CD4-positive, alpha-beta T cell treated with Interleukin-4 for 4 hours (primary cell): ENCODE measurements at regions not wholly inside any gene's neighbourhood (a gene's known extent, or its start where the extent isn't known, plus 50 kb on each side); places are given as distances from the start of the nearest gene placed in this dataset.

Experiments
- DNase-seq: peaks from one replicate; pipeline ENCODE4 v3.0.0-alpha.2; 2020

GRCh38 chr15:25501828-25502446 lies 63.1 kb upstream of the UBE3A start:
- DNase-seq: peak; percentile 2

DNA sequence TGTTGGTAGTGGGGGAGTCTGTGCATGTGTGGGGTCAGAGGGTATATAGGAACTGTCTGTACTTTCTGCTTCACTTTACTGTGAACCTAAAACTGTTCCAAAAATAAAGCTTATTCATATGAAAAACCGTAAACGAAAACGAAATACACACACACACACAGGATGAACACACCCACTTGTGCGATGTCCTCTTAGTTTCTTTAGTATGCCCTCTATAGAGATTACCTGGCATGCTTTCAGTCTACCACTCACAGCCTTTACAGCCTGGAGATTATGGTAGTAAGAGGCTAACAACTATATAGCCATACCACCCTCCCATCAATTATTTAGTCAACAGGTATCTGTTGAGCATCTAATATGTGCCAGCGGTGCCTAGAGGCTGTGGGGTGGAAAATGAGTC lies 60.0 kb upstream of the UBE3A start:
- DNase-seq: no peak

DNA sequence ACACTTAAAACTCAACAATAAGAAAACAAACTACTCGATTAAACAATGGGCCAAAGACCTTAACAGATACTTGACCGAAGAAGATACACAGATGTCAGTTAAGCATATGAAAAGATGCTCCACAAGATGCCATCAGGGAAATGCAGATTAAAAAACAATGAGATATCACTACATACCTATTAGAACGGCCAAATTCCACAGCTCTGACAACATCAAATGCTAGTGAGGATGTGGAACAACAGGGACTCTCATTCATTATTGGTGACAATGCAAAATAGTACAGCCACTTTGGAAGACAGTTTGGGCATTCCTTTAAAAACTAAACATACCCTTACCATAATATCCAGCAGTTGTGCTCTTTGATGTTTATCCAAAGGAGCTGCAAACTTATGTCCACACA lies 59.1 kb upstream of the UBE3A start:
- no peak for DNase-seq

GRCh38 chr15:25493823-25494526 lies 55.2 kb upstream of the UBE3A start:
- DNase-seq: no peak

- DNase-seq: no peak
Observed at GRCh38 chr15:25492315-25492714, 53.5 kb upstream of the UBE3A start.
